ENCODE measurements at regions not wholly inside any gene's neighbourhood (a gene's known extent, or its start where the extent isn't known, plus 50 kb on each side); places are given as distances from the start of the nearest gene placed in this dataset.

DNA sequence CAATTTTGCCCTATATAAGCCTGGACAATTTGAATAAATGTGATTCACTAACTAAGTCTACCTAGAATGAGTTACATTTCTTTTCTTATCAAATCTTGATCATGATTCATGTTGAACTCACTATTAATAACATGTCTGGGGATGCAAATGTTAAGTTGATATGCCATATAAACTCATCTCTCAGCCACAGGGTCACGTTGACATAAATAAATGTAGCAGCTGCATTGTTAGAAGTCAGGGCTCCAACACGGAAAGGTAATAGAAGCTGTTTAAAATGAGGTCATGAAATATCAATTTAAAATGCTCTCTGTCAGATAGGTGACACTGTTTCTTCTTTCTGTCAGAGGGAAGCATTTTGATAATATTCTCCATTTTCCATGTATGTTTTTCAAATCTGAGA is 521.9 kb downstream of the CCDC85A start:
- no peaks in the 10 kb centered on the region for H3K9me3 ChIP-seq (replicated peaks; ENCODE audit: insufficient read depth, low read length)
- no peak overlapping the region for H2AFZ ChIP-seq (ENCODE audit: low read length)
- H3K79me2 ChIP-seq (ENCODE audit: low read length) = no peaks in the 10 kb centered on the region
- H3K4me1 ChIP-seq (ENCODE audit: low read length) = no peaks in the 10 kb centered on the region
- H3F3A ChIP-seq (ENCODE audit: insufficient read depth, low read length) = no peaks in the 10 kb centered on the region
- no peaks in the 10 kb centered on the region for H3K27me3 ChIP-seq (replicated peaks; ENCODE audit: insufficient read depth, low read length)
- no peak for DNase-seq
- no peak overlapping the region for H3K27ac ChIP-seq (ENCODE audit: low read length)
- no peak overlapping the region for H3K4me3 ChIP-seq (ENCODE audit: low read length)
- H3K36me3 ChIP-seq (replicated peaks; ENCODE audit: insufficient read depth, low read length) = no peaks in the 10 kb centered on the region
- no peaks in the 10 kb centered on the region for H3K9me2 ChIP-seq (replicated peaks; ENCODE audit: insufficient read depth, low read length)
- no peaks in the 10 kb centered on the region for H4K20me1 ChIP-seq (ENCODE audit: insufficient read depth, low read length)
- no peak for TF ChIP-seq EZH2phosphoT487 (IDR thresholded peaks at IDR 0.05; ENCODE audit: low read length)
- TF ChIP-seq CTCF (IDR thresholded peaks at IDR 0.05; ENCODE audit: low read length) = no peak
- no peak for TF ChIP-seq EZH2 (optimal IDR thresholded peaks at IDR 0.05; ENCODE audit: low read depth, low read length)
- H3K9ac ChIP-seq (ENCODE audit: low read length) = no peak overlapping the region
- H3K4me2 ChIP-seq (ENCODE audit: low read depth, low read length) = no peak overlapping the region

DNA sequence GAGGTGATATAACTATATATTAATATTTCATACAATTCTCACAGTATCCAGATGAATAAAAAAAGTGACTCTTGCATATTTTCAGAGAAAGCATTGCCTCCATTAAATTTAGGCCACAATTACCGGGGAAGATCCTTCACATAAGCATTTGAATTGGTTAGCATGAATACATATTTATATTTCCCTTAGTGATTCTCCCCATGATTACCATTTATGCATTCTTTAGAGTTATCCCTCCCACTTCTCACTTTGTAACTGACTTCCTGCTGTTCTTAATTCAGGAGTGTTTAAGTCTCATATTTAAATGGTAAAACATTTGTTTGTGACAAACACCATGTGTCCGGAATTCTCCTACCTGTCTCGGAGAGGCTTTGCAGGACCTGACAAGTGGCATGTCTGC is 523.4 kb downstream of the CCDC85A start:
- H3F3A ChIP-seq (ENCODE audit: insufficient read depth, low read length) = no peaks in the 10 kb centered on the region
- H3K4me1 ChIP-seq (ENCODE audit: low read length) = no peaks in the 10 kb centered on the region
- no peaks in the 10 kb centered on the region for H3K9me3 ChIP-seq (replicated peaks; ENCODE audit: insufficient read depth, low read length)
- no peak for TF ChIP-seq EZH2 (optimal IDR thresholded peaks at IDR 0.05; ENCODE audit: low read depth, low read length)
- no peak for TF ChIP-seq CTCF (IDR thresholded peaks at IDR 0.05; ENCODE audit: low read length)
- no peak for TF ChIP-seq EZH2phosphoT487 (IDR thresholded peaks at IDR 0.05; ENCODE audit: low read length)
- no peak overlapping the region for H3K4me3 ChIP-seq (ENCODE audit: low read length)
- H3K36me3 ChIP-seq (replicated peaks; ENCODE audit: insufficient read depth, low read length) = no peaks in the 10 kb centered on the region
- DNase-seq = no peak
- no peak overlapping the region for H3K27ac ChIP-seq (ENCODE audit: low read length)
- no peak overlapping the region for H2AFZ ChIP-seq (ENCODE audit: low read length)
- H3K4me2 ChIP-seq (ENCODE audit: low read depth, low read length) = no peak overlapping the region
- H3K79me2 ChIP-seq (ENCODE audit: low read length) = no peaks in the 10 kb centered on the region
- no peaks in the 10 kb centered on the region for H3K27me3 ChIP-seq (replicated peaks; ENCODE audit: insufficient read depth, low read length)
- H3K9me2 ChIP-seq (replicated peaks; ENCODE audit: insufficient read depth, low read length) = no peaks in the 10 kb centered on the region
- H4K20me1 ChIP-seq (ENCODE audit: insufficient read depth, low read length) = no peaks in the 10 kb centered on the region
- no peak overlapping the region for H3K9ac ChIP-seq (ENCODE audit: low read length)

DNA sequence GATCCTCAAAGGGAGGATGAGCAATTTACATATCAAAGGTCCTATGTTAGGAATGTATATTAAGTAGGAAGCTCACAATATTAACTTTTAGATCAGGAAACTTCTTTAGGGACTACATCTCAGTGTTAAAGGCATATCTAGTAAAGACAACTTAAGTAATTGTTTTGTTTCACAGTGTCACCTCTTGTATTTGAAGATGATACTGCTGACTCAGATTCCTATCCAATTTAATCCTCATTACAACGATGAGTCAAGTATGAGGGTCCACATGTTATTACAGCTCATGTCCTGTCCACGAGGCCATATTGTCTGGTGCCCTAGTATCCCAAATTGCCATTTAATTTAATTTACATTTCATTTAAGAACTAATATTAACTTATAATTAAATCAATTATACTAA is 523.9 kb downstream of the CCDC85A start:
- Histone ChIP-seq H3K4me2 (ENCODE audit: low read depth, low read length) (no peak overlapping the region), H2AFZ (ENCODE audit: low read length) (no peak overlapping the region), H3K79me2 (ENCODE audit: low read length) (no peaks in the 10 kb centered on the region), H3F3A (ENCODE audit: insufficient read depth, low read length) (no peaks in the 10 kb centered on the region), H3K36me3 (replicated peaks; ENCODE audit: insufficient read depth, low read length) (no peaks in the 10 kb centered on the region), H4K20me1 (ENCODE audit: insufficient read depth, low read length) (no peaks in the 10 kb centered on the region), H3K4me3 (ENCODE audit: low read length) (no peak overlapping the region), H3K9me3 (replicated peaks; ENCODE audit: insufficient read depth, low read length) (no peaks in the 10 kb centered on the region), H3K4me1 (ENCODE audit: low read length) (no peaks in the 10 kb centered on the region), H3K9me2 (replicated peaks; ENCODE audit: insufficient read depth, low read length) (no peaks in the 10 kb centered on the region), H3K9ac (ENCODE audit: low read length) (no peak overlapping the region), H3K27me3 (replicated peaks; ENCODE audit: insufficient read depth, low read length) (no peaks in the 10 kb centered on the region), H3K27ac (ENCODE audit: low read length) (no peak overlapping the region)
- no peak for DNase-seq
- TF ChIP-seq EZH2 (optimal IDR thresholded peaks at IDR 0.05; ENCODE audit: low read depth, low read length) (no peak), EZH2phosphoT487 (IDR thresholded peaks at IDR 0.05; ENCODE audit: low read length) (no peak), CTCF (IDR thresholded peaks at IDR 0.05; ENCODE audit: low read length) (no peak)
